Activated B cell treated with CpG ODN at 0.5 μM for 24 hours (primary cell): ENCODE measurements at regions not wholly inside any gene's neighbourhood (a gene's known extent, or its start where the extent isn't known, plus 50 kb on each side); places are given as distances from the start of the nearest gene placed in this dataset.

Experiments used
- ATAC-seq: fragments of 200-7000 bp; cut with Tn5 transposase; one replicate; pipeline ENCODE4 v1.10.0; 2021; ENCODE audit warnings: low read depth, mild to moderate bottlenecking, moderate library complexity
- CTCF ChIA-PET: fragments of 350-600 bp; sonication (Branson Sonifier 250); formaldehyde crosslinking; loops from one replicate; lab custom pipeline; 2021; ENCODE audit warnings: antibody characterized with exemption; lab: Charles Lee
- POLR2A ChIA-PET: fragments of 350-600 bp; sonication (Branson Sonifier 250); formaldehyde crosslinking; loops from one replicate; lab custom pipeline; 2021; ENCODE audit warnings: antibody characterized with exemption; lab: Charles Lee
- DNase-seq: peaks from one replicate; pipeline ENCODE4 v3.0.0; 2022
- H3K27ac Mint-ChIP-seq: one replicate; pipeline ENCODE4 v1.8.0; 2020; ENCODE audit warnings: mixed read lengths
- H3K27me3 Mint-ChIP-seq: one replicate; pipeline ENCODE4 v1.8.0; 2021; ENCODE audit warnings: mixed read lengths
- H3K36me3 Mint-ChIP-seq: one replicate; pipeline ENCODE4 v1.8.0; 2021; ENCODE audit warnings: low read depth, mixed read lengths
- H3K4me1 Mint-ChIP-seq: one replicate; pipeline ENCODE4 v1.8.0; 2021; ENCODE audit warnings: mixed read lengths
- H3K4me3 Mint-ChIP-seq: one replicate; pipeline ENCODE4 v1.8.0; 2020; ENCODE audit warnings: mild to moderate bottlenecking, mixed read lengths
- H3K9me3 Mint-ChIP-seq: one replicate; pipeline ENCODE4 v1.8.0; 2020; ENCODE audit warnings: mixed read lengths
- CTCF ChIP-seq: fragments of 200-600 bp; IDR thresholded peaks from one replicate; pipeline ENCODE4 v1.8.0; 2022; ENCODE audit warnings: antibody characterized with exemption, mild to moderate bottlenecking
- intact Hi-C: fragments of 100-400 bp; cut with micrococcal nuclease; formaldehyde crosslinking; loops from one replicate; pipeline ENCODE4 v1.15.1; 2024

GRCh38 chr7:81648716-81649115 is 121.1 kb downstream of the HGF start:
- Mint-ChIP-seq H3K4me1 (no peaks in the 10 kb centered on the region), H3K9me3 (peaks cover 10% of the 10 kb centered on the region), H3K27me3 (no peaks in the 10 kb centered on the region), H3K27ac (no peak overlapping the region), H3K36me3 (no peaks in the 10 kb centered on the region), H3K4me3 (no peak overlapping the region)
- POLR2A ChIA-PET = no interaction called here
- TF ChIP-seq CTCF = no peak
- intact Hi-C loops = no loop called here
- ATAC-seq = no peak
- CTCF ChIA-PET = no interaction called here
- no peak for DNase-seq

GRCh38 chr7:81645435-81645834 is 124.4 kb downstream of the HGF start:
- no peak for TF ChIP-seq CTCF
- Mint-ChIP-seq H3K4me1 (no peaks in the 10 kb centered on the region), H3K9me3 (peaks cover 9% of the 10 kb centered on the region), H3K27me3 (no peaks in the 10 kb centered on the region), H3K27ac (no peak overlapping the region), H3K36me3 (no peaks in the 10 kb centered on the region), H3K4me3 (no peak overlapping the region)
- ChIA-PET POLR2A (no interaction called here), CTCF (no interaction called here)
- intact Hi-C loops = no loop called here
- no peak for ATAC-seq
- DNase-seq = no peak

GRCh38 chr7:81641873-81642272 is 128.0 kb downstream of the HGF start:
- ATAC-seq (no peak), DNase-seq (no peak)
- H3K4me3 Mint-ChIP-seq = no peak overlapping the region
- H3K27me3 Mint-ChIP-seq = no peaks in the 10 kb centered on the region
- no peaks in the 10 kb centered on the region for H3K36me3 Mint-ChIP-seq
- CTCF ChIA-PET = no interaction called here
- POLR2A ChIA-PET = no interaction called here
- H3K27ac Mint-ChIP-seq = no peak overlapping the region
- no peaks in the 10 kb centered on the region for H3K4me1 Mint-ChIP-seq
- TF ChIP-seq CTCF = no peak
- H3K9me3 Mint-ChIP-seq = peaks cover 7% of the 10 kb centered on the region
- intact Hi-C loops = no loop called here

- no peaks in the 10 kb centered on the region for H3K4me1 Mint-ChIP-seq
- TF ChIP-seq CTCF = no peak
- no peak for DNase-seq
- peaks cover 7% of the 10 kb centered on the region for H3K9me3 Mint-ChIP-seq
- ChIA-PET CTCF (no interaction called here), POLR2A (no interaction called here)
- intact Hi-C loops = no loop called here
- no peak for ATAC-seq
- H3K27me3 Mint-ChIP-seq = no peaks in the 10 kb centered on the region
- H3K36me3 Mint-ChIP-seq = no peaks in the 10 kb centered on the region
- no peak overlapping the region for H3K27ac Mint-ChIP-seq
- no peak overlapping the region for H3K4me3 Mint-ChIP-seq
Observed at GRCh38 chr7:81638198-81638597, 131.6 kb downstream of the HGF start.

GRCh38 chr7:81637534-81637933 is 132.3 kb downstream of the HGF start:
- no peak for TF ChIP-seq CTCF
- Mint-ChIP-seq H3K9me3 (peaks cover 7% of the 10 kb centered on the region), H3K4me1 (no peaks in the 10 kb centered on the region), H3K4me3 (no peak overlapping the region), H3K27ac (no peak overlapping the region), H3K27me3 (no peaks in the 10 kb centered on the region), H3K36me3 (no peaks in the 10 kb centered on the region)
- ChIA-PET CTCF (no interaction called here), POLR2A (no interaction called here)
- no peak for DNase-seq
- intact Hi-C loops = no loop called here
- no peak for ATAC-seq
